ENCODE measurements at regions not wholly inside any gene's neighbourhood (a gene's known extent, or its start where the extent isn't known, plus 50 kb on each side); places are given as distances from the start of the nearest gene placed in this dataset.

DNA sequence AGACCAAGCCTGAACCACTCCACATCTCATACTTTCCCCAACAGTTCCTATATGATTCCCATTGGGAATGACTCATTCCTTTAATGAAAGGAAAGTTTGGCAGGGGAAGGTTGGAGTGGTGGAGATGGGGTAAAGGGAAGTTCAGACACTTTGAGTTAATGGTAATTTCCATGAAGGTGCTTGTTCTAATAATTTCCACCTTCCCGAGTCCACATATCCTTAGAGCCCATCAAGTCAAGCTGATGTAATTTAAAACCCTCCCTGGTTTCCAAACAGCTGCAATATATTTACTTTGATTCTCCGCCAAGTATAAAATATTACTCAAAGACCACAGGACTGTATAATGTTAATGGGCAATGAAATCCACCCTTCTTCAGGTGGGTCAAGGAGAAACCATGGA is 95.0 kb upstream of the GALNT15 start:
- TF ChIP-seq CTCF (IDR thresholded peaks at IDR 0.05; ENCODE audit: control insufficient read depth, extremely low read depth, insufficient read depth): no peak
- DNase-seq (ENCODE audit: low read depth): no peak

GRCh38 chr3:16081661-16082060 is 92.8 kb upstream of the GALNT15 start:
- no peak for DNase-seq (ENCODE audit: low read depth)
- no peak overlapping the region for H3K4me3 ChIP-seq (ENCODE audit: low read depth, low read length)
- no peak for TF ChIP-seq CTCF (IDR thresholded peaks at IDR 0.05; ENCODE audit: control insufficient read depth, extremely low read depth, insufficient read depth)

More for the DNA sequence above, 95.0 kb upstream of the GALNT15 start:
- no peak overlapping the region for H3K4me3 ChIP-seq (ENCODE audit: low read depth, low read length)

GRCh38 chr3:16084887-16085286 is 89.6 kb upstream of the GALNT15 start:
- TF ChIP-seq CTCF (IDR thresholded peaks at IDR 0.05; ENCODE audit: control insufficient read depth, extremely low read depth, insufficient read depth): no peak
- H3K4me3 ChIP-seq (ENCODE audit: low read depth, low read length): no peak overlapping the region
- DNase-seq (ENCODE audit: low read depth): no peak

DNA sequence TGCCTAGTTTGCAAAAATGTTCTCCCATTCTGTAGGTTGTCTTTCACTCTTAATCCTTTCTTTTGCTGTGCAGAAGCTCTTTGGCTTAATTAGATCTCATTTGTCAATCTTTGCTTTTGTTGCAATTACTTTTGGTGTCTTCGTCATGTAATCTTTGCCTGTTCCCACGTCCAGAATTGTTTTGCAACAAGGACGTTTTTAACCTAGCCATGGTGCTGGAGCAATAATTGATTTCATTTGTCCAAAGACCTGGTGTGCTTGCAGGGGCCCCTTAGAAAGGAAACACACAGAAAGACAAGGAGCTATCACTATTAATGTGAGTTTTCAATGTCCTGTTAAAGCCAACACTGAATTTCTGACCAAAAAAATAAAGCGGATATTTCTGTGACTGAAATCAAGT is 89.1 kb upstream of the GALNT15 start:
- H3K4me3 ChIP-seq (ENCODE audit: low read depth, low read length): no peak overlapping the region
- DNase-seq (ENCODE audit: low read depth): no peak
- no peak for TF ChIP-seq CTCF (IDR thresholded peaks at IDR 0.05; ENCODE audit: control insufficient read depth, extremely low read depth, insufficient read depth)

- no peak for TF ChIP-seq CTCF (IDR thresholded peaks at IDR 0.05; ENCODE audit: control insufficient read depth, extremely low read depth, insufficient read depth)
- H3K4me3 ChIP-seq (ENCODE audit: low read depth, low read length): no peak overlapping the region
- no peak for DNase-seq (ENCODE audit: low read depth)
Measured at GRCh38 chr3:16085884-16086608, 88.4 kb upstream of the GALNT15 start.

DNA sequence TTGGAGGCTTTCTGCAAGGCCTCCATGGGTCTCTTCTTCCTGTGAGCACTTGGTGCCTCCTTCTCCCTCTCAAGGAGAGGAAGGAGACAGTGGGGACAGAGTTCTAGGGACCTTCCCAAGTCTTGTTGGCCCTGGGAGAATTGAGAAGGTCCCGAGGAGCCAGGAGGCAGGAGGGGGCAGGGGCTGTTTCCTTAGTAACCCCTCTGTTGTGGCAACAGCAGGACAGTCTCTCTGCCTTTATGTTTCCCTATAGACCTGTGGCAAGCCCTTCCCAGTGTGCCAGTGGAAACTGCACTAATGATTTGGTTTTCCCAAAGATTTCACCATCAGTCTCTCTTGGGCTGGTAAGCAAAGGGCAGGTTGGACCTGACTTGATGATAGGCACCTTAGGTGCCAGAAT is 87.8 kb upstream of the GALNT15 start:
- TF ChIP-seq CTCF (IDR thresholded peaks at IDR 0.05; ENCODE audit: control insufficient read depth, extremely low read depth, insufficient read depth): no peak
- DNase-seq (ENCODE audit: low read depth): no peak
- no peak overlapping the region for H3K4me3 ChIP-seq (ENCODE audit: low read depth, low read length)

GRCh38 chr3:16088496-16088895 is 86.0 kb upstream of the GALNT15 start:
- TF ChIP-seq CTCF (IDR thresholded peaks at IDR 0.05; ENCODE audit: control insufficient read depth, extremely low read depth, insufficient read depth): no peak
- no peak overlapping the region for H3K4me3 ChIP-seq (ENCODE audit: low read depth, low read length)
- no peak for DNase-seq (ENCODE audit: low read depth)

All from LNCaP clone FGC (cell line).